ENCODE measurements at regions not wholly inside any gene's neighbourhood (a gene's known extent, or its start where the extent isn't known, plus 50 kb on each side); places are given as distances from the start of the nearest gene placed in this dataset.
A peak's percentile ranks its signal among the peaks of the same experiment; 100 is the strongest.

DNA sequence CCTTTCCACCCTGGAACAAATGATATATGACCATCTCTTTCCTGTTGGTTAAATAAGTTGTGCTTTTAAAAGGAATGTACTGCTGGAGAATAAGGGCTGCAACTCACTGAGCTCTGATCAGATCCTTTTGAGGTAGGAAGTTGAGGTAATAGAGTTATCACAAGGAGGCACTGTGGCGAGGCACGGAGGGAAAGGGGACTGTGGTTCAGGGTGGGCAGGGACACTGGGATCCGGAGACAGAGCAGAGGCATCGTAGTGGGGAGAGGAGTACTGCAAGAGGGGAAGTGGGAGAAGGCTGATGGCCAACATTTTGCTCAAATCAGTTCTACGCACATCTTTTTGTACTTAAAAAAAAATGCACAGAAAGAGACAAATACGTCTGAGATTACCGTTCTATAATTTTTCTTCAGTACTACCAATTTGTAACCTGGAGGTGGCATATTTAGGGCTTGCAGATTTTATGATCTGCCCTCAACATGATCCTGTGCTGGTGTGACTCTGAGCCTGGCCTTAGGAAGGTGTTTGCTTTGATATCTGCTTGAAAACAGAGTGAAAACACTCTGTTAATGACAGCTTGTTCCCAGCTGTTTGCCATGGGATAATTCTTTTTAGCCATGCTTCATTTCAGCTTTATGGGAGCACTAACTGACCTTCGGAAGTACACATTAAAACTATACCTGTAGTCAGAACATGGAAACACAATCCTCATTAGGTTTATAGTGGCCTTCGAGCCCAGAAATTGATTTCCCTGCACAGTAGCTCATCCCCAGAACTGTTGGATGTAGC is 168.1 kb downstream of the KCNE4 start:
- Histone ChIP-seq H4K5ac (ENCODE audit: insufficient read length, low read depth, low read length) (no peak overlapping the region), H3K27ac (ENCODE audit: insufficient read length, low read depth, low read length) (no peak overlapping the region), H3K18ac (ENCODE audit: insufficient read length, low read depth, low read length) (no peak overlapping the region), H2BK12ac (ENCODE audit: insufficient read length, low read depth, low read length) (no peak overlapping the region), H2BK20ac (ENCODE audit: low read depth, low read length, poor library complexity, severe bottlenecking) (no peak overlapping the region), H3K23ac (ENCODE audit: insufficient read length, low read depth, low read length) (no peak overlapping the region), H4K20me1 (ENCODE audit: control insufficient read depth, insufficient read depth, insufficient read length) (no peaks in the 10 kb centered on the region), H3K14ac (ENCODE audit: insufficient read depth, low read length) (no peak overlapping the region), H2BK15ac (ENCODE audit: low read depth, low read length) (no peak overlapping the region), H3K23me2 (ENCODE audit: insufficient read length, low read depth, low read length, poor library complexity, severe bottlenecking) (no peaks in the 10 kb centered on the region), H4K91ac (ENCODE audit: insufficient read length, low read depth, low read length) (no peak overlapping the region), H2AK5ac (ENCODE audit: insufficient read length, low read length) (no peak overlapping the region), H3K9ac (ENCODE audit: extremely low read depth, insufficient read length, low read length) (no peak overlapping the region), H2BK120ac (ENCODE audit: low read depth, low read length, poor library complexity, severe bottlenecking) (no peak overlapping the region), H4K8ac (replicated peaks; ENCODE audit: insufficient read length, low read depth, low read length) (no peak overlapping the region), H3K9me3 (ENCODE audit: control insufficient read depth, low read depth, low read length) (no peaks in the 10 kb centered on the region), H3T11ph (ENCODE audit: low read length) (no peak overlapping the region), H3K79me2 (ENCODE audit: insufficient read depth, low read length) (no peaks in the 10 kb centered on the region), H3K79me1 (ENCODE audit: insufficient read depth, low read depth, low read length, poor library complexity, severe bottlenecking) (no peaks in the 10 kb centered on the region), H3K4me1 (ENCODE audit: insufficient read depth, low read length) (peaks cover 7% of the 10 kb centered on the region; the same call in 1 of the 2 replicates), H3K4me2 (ENCODE audit: insufficient read depth, insufficient read length, low read length) (no peak overlapping the region), H2AFZ (ENCODE audit: low read length) (no peak overlapping the region), H2BK5ac (ENCODE audit: insufficient read length, low read length) (no peak overlapping the region), H3K56ac (ENCODE audit: insufficient read length, low read depth, low read length) (no peak overlapping the region), H3K27me3 (ENCODE audit: insufficient read depth, low read length) (no peaks in the 10 kb centered on the region), H3K4ac (ENCODE audit: low read depth, low read length) (no peak overlapping the region)
- Mint-ChIP-seq H3K4me3 (no peak overlapping the region), H3K36me3 (ENCODE audit: insufficient read depth in 1 of 3, low read depth in 3 of 3) (no peaks in the 10 kb centered on the region), H3K27me3 (ENCODE audit: low read depth) (no peaks in the 10 kb centered on the region), H3K9me3 (no peaks in the 10 kb centered on the region), H3K27ac (peak overlapping the region in 1 of 3 experiments; percentile 8; a peak in 1 of 7 replicates), H3K4me1 (peaks cover 13 to 27% of the 10 kb centered on the region in 2 experiments)
- DNase-seq, result no peak
- no CpG with 5 or more reads among the region's 9 CpGs for WGBS (ENCODE audit: extremely low coverage, insufficient read length, low lambda C conversion rate)
- TF ChIP-seq, protein P1, sequence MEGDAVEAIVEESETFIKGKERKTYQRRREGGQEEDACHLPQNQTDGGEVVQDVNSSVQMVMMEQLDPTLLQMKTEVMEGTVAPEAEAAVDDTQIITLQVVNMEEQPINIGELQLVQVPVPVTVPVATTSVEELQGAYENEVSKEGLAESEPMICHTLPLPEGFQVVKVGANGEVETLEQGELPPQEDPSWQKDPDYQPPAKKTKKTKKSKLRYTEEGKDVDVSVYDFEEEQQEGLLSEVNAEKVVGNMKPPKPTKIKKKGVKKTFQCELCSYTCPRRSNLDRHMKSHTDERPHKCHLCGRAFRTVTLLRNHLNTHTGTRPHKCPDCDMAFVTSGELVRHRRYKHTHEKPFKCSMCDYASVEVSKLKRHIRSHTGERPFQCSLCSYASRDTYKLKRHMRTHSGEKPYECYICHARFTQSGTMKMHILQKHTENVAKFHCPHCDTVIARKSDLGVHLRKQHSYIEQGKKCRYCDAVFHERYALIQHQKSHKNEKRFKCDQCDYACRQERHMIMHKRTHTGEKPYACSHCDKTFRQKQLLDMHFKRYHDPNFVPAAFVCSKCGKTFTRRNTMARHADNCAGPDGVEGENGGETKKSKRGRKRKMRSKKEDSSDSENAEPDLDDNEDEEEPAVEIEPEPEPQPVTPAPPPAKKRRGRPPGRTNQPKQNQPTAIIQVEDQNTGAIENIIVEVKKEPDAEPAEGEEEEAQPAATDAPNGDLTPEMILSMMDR (conservative IDR thresholded peaks at IDR 0.05), result peak; percentile 21; the same call in 1 of the 3 replicates

Measured in H9 (cell line).